SK-N-SH (cell line): ENCODE measurements at regions not wholly inside any gene's neighbourhood (a gene's known extent, or its start where the extent isn't known, plus 50 kb on each side); places are given as distances from the start of the nearest gene placed in this dataset.

Experiments
- CTCF ChIA-PET: fragments of 300-600, 350-600 bp; formaldehyde crosslinking; extraction: SDS; loops from one replicate; lab custom pipeline; 2021; lab: Yijun Ruan, JAX
- POLR2A ChIA-PET: fragments of 350-600 bp; sonication (Branson Sonifier 250); formaldehyde crosslinking; extraction: SDS; loops from one replicate; lab custom pipeline; 2020; ENCODE audit warnings: antibody characterized with exemption, inconsistent platforms; lab: Yijun Ruan, JAX
- DNase-seq: peaks from one replicate; pipeline ENCODE4 v3.0.0; 2012
- H2AFZ ChIP-seq: fragments of 200-600 bp; sonication (generic); 2 replicates; pipeline ENCODE4 v1.8.1; 2016; ENCODE audit warnings: antibody characterized with exemption, mild to moderate bottlenecking, low read depth
- H3F3A ChIP-seq: fragments of 200-600 bp; sonication (generic); replicated peaks from 2 replicates; pipeline ENCODE3; 2016; ENCODE audit warnings: antibody characterized with exemption, mild to moderate bottlenecking; ENCODE audit not compliant: insufficient read depth
- H3K27ac ChIP-seq, 2 experiments: fragments of 200-500 bp in 1 of 2; fragments of 200-600 bp in 1 of 2; sonication (Bioruptor generic) in 1 of 2; sonication (generic), shearing (Covaris generic) in 1 of 2; 2 replicates each; pipeline versions ENCODE4 v1.5.1 to v1.6.1; 2014 to 2016; ENCODE audit warnings: low read depth in 2 of 2, inconsistent platforms in 1 of 2, low read length in 1 of 2, mild to moderate bottlenecking in 1 of 2, mixed read lengths in 1 of 2
- H3K27me3 ChIP-seq: fragments of 200-600 bp; sonication (generic), shearing (Covaris generic); 2 replicates; pipeline ENCODE4 v1.6.1; 2016; ENCODE audit warnings: mixed run types; ENCODE audit not compliant: insufficient read depth
- H3K36me3 ChIP-seq, 2 experiments: fragments of 200-500 bp in 1 of 2; fragments of 200-600 bp in 1 of 2; sonication (Bioruptor generic) in 1 of 2; sonication (generic) in 1 of 2; replicated peaks in 1 of 2; 2 replicates each; pipeline versions ENCODE3 to v1.5.1; 2014 to 2016; ENCODE audit warnings: low read length in 1 of 2, mild to moderate bottlenecking in 1 of 2; ENCODE audit not compliant: insufficient read depth in 2 of 2, control insufficient read depth in 1 of 2
- H3K4me1 ChIP-seq, 2 experiments: fragments of 200-500 bp in 1 of 2; fragments of 200-600 bp in 1 of 2; sonication (Bioruptor generic) in 1 of 2; sonication (generic), shearing (Covaris generic) in 1 of 2; 2 replicates each; pipeline versions ENCODE4 v1.5.1 to v1.6.1; 2014 to 2016; ENCODE audit warnings: low read depth in 1 of 2, low read length in 1 of 2, mixed run types in 1 of 2; ENCODE audit not compliant: insufficient read depth in 2 of 2, control insufficient read depth in 1 of 2
- H3K4me2 ChIP-seq: fragments of 200-600 bp; sonication (generic), shearing (Covaris generic); 2 replicates; pipeline ENCODE4 v1.6.1; 2017; ENCODE audit warnings: mixed run types
- H3K4me3 ChIP-seq, 2 experiments: fragments of 200-500 bp in 1 of 2; fragments of 200-600 bp in 1 of 2; sonication (Bioruptor generic) in 1 of 2; sonication (generic), shearing (Covaris generic) in 1 of 2; 2 replicates each; pipeline versions ENCODE4 v1.5.1 to v1.8.1; 2014 to 2016; ENCODE audit warnings: low read depth in 2 of 2, inconsistent platforms in 1 of 2, low read length in 1 of 2, mild to moderate bottlenecking in 1 of 2, mixed read lengths in 1 of 2, moderate library complexity in 1 of 2
- H3K79me2 ChIP-seq: fragments of 200-600 bp; sonication (generic); 2 replicates; pipeline ENCODE4 v1.8.1; 2017; ENCODE audit warnings: mild to moderate bottlenecking; ENCODE audit not compliant: insufficient read depth
- H3K9ac ChIP-seq: fragments of 200-600 bp; sonication (generic); 2 replicates; pipeline ENCODE4 v1.6.1; 2017; ENCODE audit warnings: mixed run types
- H3K9me2 ChIP-seq: fragments of 200-600 bp; sonication (generic); 2 replicates; pipeline ENCODE4 v1.6.1; 2017; ENCODE audit warnings: mixed run types
- H3K9me3 ChIP-seq: fragments of 200-600 bp; sonication (generic); 2 replicates; pipeline ENCODE4 v1.6.1; 2017; ENCODE audit warnings: mixed run types, mild to moderate bottlenecking, moderate library complexity
- H4K20me1 ChIP-seq: fragments of 200-600 bp; sonication (generic); 2 replicates; pipeline ENCODE4 v1.6.1; 2017; ENCODE audit warnings: mild to moderate bottlenecking, mixed run types; ENCODE audit not compliant: insufficient read depth
- EP300 ChIP-seq, 2 experiments: IDR thresholded peaks; 2 replicates each; pipeline versions ENCODE4 v1.4.0 to v1.6.1; 2012; ENCODE audit warnings: borderline replicate concordance in 1 of 2, low read depth in 1 of 2, low read length in 1 of 2
- EZH2phosphoT487 ChIP-seq: fragments of 200-600 bp; sonication (generic); IDR thresholded peaks from 2 replicates; pipeline ENCODE4 v1.6.1; 2017; ENCODE audit warnings: low read depth, mixed run types, mild to moderate bottlenecking, antibody characterized with exemption, moderate library complexity, borderline replicate concordance
- GABPA ChIP-seq: IDR thresholded peaks from 2 replicates; pipeline ENCODE4 v1.4.0; 2012; ENCODE audit warnings: low read depth, mild to moderate bottlenecking
- IRF3 ChIP-seq: fragments of 150-350 bp; IDR thresholded peaks from 2 replicates; pipeline ENCODE4 v1.6.1; 2016; ENCODE audit warnings: mild to moderate bottlenecking, low read depth, low read length
- NFIC ChIP-seq: IDR thresholded peaks from 2 replicates; pipeline ENCODE4 v1.4.0; 2012; ENCODE audit warnings: borderline replicate concordance
- POLR2AphosphoS5 ChIP-seq: IDR thresholded peaks from 2 replicates; pipeline ENCODE4 v1.6.1; 2012; ENCODE audit warnings: low read depth, low read length
- REST ChIP-seq: IDR thresholded peaks from 2 replicates; pipeline ENCODE4 v1.6.1; 2012; ENCODE audit warnings: mild to moderate bottlenecking, low read depth, low read length, moderate library complexity
- USF1 ChIP-seq: IDR thresholded peaks from 2 replicates; pipeline ENCODE4 v1.4.0; 2012; ENCODE audit warnings: low read depth, borderline replicate concordance
- WGBS: methylation state at CpG from one replicate; pipeline ENCODE4 v1.1.6; 2017; ENCODE audit warnings: low lambda C conversion rate; 5-methylcytosine and 5-hydroxymethylcytosine counted together

DNA sequence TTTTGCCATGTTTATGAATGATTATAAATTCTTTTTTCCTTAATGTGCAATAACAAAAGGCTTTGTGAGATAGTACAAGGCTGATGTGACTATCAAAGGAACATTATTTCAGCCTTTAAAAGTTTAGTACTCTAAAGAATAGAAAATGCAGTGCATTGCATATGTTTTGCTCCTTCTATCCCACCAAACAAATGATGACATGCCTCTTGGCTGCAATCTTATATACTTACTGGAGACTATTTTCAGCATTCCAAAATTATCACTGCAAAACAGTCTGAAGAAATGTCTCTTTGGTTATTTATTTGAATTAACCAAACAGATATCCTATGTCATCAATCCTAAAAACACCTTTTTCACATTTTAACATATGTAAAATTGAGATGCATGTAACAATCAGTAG is 776.5 kb upstream of the SPRY2 start:
- H2AFZ ChIP-seq, result no peak overlapping the region
- no peaks in the 10 kb centered on the region for H3K79me2 ChIP-seq
- H3K9ac ChIP-seq, result no peak overlapping the region
- TF ChIP-seq EP300 (IDR thresholded peaks at IDR 0.05; ENCODE audit: borderline replicate concordance in 1 of 2, low read depth in 1 of 2, low read length in 1 of 2) (no peak), POLR2AphosphoS5 (no peak), USF1 (no peak), NFIC (no peak), REST (no peak), EZH2phosphoT487 (no peak)
- TF ChIP-seq, all 33 proteins: peak for 0
- H3K9me3 ChIP-seq, result no peaks in the 10 kb centered on the region
- CTCF ChIA-PET, result no interaction called here
- no peaks in the 10 kb centered on the region; the same call in 1 of the 2 replicates for H3K9me2 ChIP-seq
- DNase-seq, result no peak
- no peaks in the 10 kb centered on the region for H4K20me1 ChIP-seq
- H3K36me3 ChIP-seq, result peaks cover 0 to 3% of the 10 kb centered on the region in 2 experiments
- H3K27me3 ChIP-seq, result no peaks in the 10 kb centered on the region
- POLR2A ChIA-PET, result no interaction called here
- no peak overlapping the region for H3K4me2 ChIP-seq
- H3K4me1 ChIP-seq, result no peaks in the 10 kb centered on the region
- no peak overlapping the region for H3K4me3 ChIP-seq
- no peak overlapping the region for H3K27ac ChIP-seq
- no peaks in the 10 kb centered on the region for H3F3A ChIP-seq

- WGBS, result 9% methylated on average over 5 of the region's 5 CpGs
- H4K20me1 ChIP-seq, result no peaks in the 10 kb centered on the region
- no peak for TF ChIP-seq GABPA
- no peak for TF ChIP-seq IRF3
- H3K4me3 ChIP-seq, result peak overlapping the region; percentile 3 to 36; a peak in 2 of 4 replicates
- no peaks in the 10 kb centered on the region for H3K4me1 ChIP-seq
- ChIA-PET CTCF (no interaction called here), POLR2A (no interaction called here)
- H3K27me3 ChIP-seq, result no peaks in the 10 kb centered on the region
- no peak overlapping the region for H3K27ac ChIP-seq
- peak overlapping the region; percentile 29; the same call in 1 of the 2 replicates for H3K4me2 ChIP-seq
- DNase-seq, result no peak
- no peaks in the 10 kb centered on the region; the same call in 1 of the 2 replicates for H3K9me2 ChIP-seq
- H3K79me2 ChIP-seq, result no peaks in the 10 kb centered on the region
- H3K36me3 ChIP-seq, result peaks cover 0 to 3% of the 10 kb centered on the region in 2 experiments
- H3K9ac ChIP-seq, result no peak overlapping the region
- H3K9me3 ChIP-seq, result no peaks in the 10 kb centered on the region
- H3F3A ChIP-seq, result no peaks in the 10 kb centered on the region
- peak overlapping the region; percentile 75 for H2AFZ ChIP-seq
These were observed 775.7 kb upstream of the SPRY2 start for GRCh38 chr13:81116461-81117282.
